KMS-11 (cell line): ENCODE measurements at regions not wholly inside any gene's neighbourhood (a gene's known extent, or its start where the extent isn't known, plus 50 kb on each side); places are given as distances from the start of the nearest gene placed in this dataset.

Experiments used
- H2AFZ ChIP-seq: fragments of 200-600 bp; sonication (generic); 2 replicates; pipeline ENCODE4 v1.6.1; 2016; ENCODE audit warnings: antibody characterized with exemption, mixed run types, low read depth
- H3K27ac ChIP-seq: fragments of 200-600 bp; sonication (generic); 2 replicates; pipeline ENCODE4 v1.6.1; 2016; ENCODE audit warnings: mild to moderate bottlenecking, mixed run types
- H3K27me3 ChIP-seq: fragments of 200-600 bp; sonication (generic); 2 replicates; pipeline ENCODE4 v1.6.1; 2017; ENCODE audit warnings: mild to moderate bottlenecking, low read depth, mixed run types, moderate library complexity; ENCODE audit not compliant: insufficient read depth
- H3K36me3 ChIP-seq: fragments of 200-600 bp; sonication (generic); 2 replicates; pipeline ENCODE4 v1.6.1; 2017; ENCODE audit warnings: mild to moderate bottlenecking, mixed run types; ENCODE audit not compliant: insufficient read depth
- H3K4me1 ChIP-seq: fragments of 200-600 bp; sonication (generic); 2 replicates; pipeline ENCODE4 v1.6.1; 2016; ENCODE audit warnings: mild to moderate bottlenecking, low read depth, mixed run types; ENCODE audit not compliant: poor library complexity, severe bottlenecking
- H3K4me2 ChIP-seq: fragments of 200-600 bp; sonication (generic); 2 replicates; pipeline ENCODE4 v1.7.0; 2016; ENCODE audit warnings: mild to moderate bottlenecking, mixed run types
- H3K4me3 ChIP-seq: fragments of 200-600 bp; sonication (generic); IDR thresholded peaks from 2 replicates; pipeline ENCODE4 v1.6.1; 2017; ENCODE audit warnings: low read depth, low read length, mixed read lengths; ENCODE audit not compliant: insufficient read depth
- H3K79me2 ChIP-seq: fragments of 200-600 bp; sonication (generic); 2 replicates; pipeline ENCODE4 v1.6.1; 2016; ENCODE audit warnings: low read depth, mixed run types; ENCODE audit not compliant: insufficient read depth
- H3K9ac ChIP-seq: fragments of 200-600 bp; sonication (generic); 2 replicates; pipeline ENCODE4 v1.6.1; 2016; ENCODE audit warnings: mild to moderate bottlenecking, mixed run types
- H4K20me1 ChIP-seq: fragments of 200-600 bp; sonication (generic); 2 replicates; pipeline ENCODE4 v1.6.1; 2016; ENCODE audit warnings: mild to moderate bottlenecking, mixed run types; ENCODE audit not compliant: insufficient read depth
- CTCF ChIP-seq: fragments of 200-600 bp; sonication (generic); conservative IDR thresholded peaks from 2 replicates; pipeline ENCODE4 v1.6.1; 2017; ENCODE audit warnings: low read depth, mild to moderate bottlenecking, antibody characterized with exemption, low read length, moderate library complexity, mixed read lengths

GRCh38 chr5:13034061-13034460 lies 910.4 kb downstream of the DNAH5 start:
- no peaks in the 10 kb centered on the region for H3K27me3 ChIP-seq
- no peak overlapping the region for H3K27ac ChIP-seq
- no peaks in the 10 kb centered on the region for H3K79me2 ChIP-seq
- no peak overlapping the region for H3K4me2 ChIP-seq
- H2AFZ ChIP-seq = no peak overlapping the region
- H3K4me1 ChIP-seq = no peaks in the 10 kb centered on the region
- no peaks in the 10 kb centered on the region for H3K36me3 ChIP-seq
- H3K9ac ChIP-seq = no peak overlapping the region
- no peak for TF ChIP-seq CTCF
- no peaks in the 10 kb centered on the region for H4K20me1 ChIP-seq
- no peak overlapping the region for H3K4me3 ChIP-seq

DNA sequence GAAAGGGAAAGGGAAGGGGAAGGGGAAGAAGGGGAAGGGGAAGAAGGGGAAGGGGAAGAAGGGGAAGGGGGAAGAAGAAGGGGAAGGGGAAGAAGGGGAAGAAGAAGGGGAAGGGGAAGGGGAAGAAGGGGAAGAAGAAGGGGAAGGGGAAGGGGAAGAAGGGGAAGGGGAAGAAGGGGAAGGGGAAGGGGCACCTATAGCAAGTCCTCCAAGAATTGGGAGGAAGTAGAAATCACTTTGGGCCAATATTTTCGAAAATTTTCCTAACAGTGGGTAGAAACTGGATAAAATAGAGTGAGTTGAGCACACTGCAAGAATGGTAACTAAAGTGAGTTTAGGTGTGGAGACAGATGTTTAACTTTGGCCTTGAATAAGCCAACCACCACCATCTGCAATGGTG lies 915.3 kb downstream of the DNAH5 start:
- Histone ChIP-seq H2AFZ (no peak overlapping the region), H3K4me2 (no peak overlapping the region), H3K4me3 (no peak overlapping the region), H4K20me1 (no peaks in the 10 kb centered on the region), H3K27me3 (no peaks in the 10 kb centered on the region), H3K27ac (no peak overlapping the region), H3K36me3 (no peaks in the 10 kb centered on the region), H3K79me2 (no peaks in the 10 kb centered on the region), H3K9ac (no peak overlapping the region), H3K4me1 (no peaks in the 10 kb centered on the region)
- TF ChIP-seq CTCF = no peak

DNA sequence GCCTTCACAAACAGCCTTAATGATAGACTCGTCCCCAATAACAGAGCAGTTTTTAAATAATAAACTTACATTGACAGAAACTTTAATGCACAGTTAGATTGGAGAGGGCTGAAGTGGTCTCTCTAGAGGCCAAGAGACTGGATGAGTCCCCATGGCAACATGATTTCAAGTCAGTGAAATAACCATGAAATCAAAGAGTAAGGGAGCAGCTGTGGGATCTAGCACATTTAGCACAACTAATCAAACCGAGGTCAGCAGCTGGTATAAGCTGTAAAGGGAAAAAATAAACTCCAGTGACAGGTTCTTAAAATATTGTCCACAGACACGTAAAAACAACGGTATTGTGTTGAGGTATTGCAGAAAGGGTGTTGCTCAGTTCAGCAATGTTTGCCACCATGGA lies 916.6 kb downstream of the DNAH5 start:
- Histone ChIP-seq H3K27ac (no peak overlapping the region), H2AFZ (no peak overlapping the region), H3K4me3 (no peak overlapping the region), H3K79me2 (no peaks in the 10 kb centered on the region), H3K9ac (no peak overlapping the region), H3K4me2 (no peak overlapping the region), H3K27me3 (no peaks in the 10 kb centered on the region), H4K20me1 (no peaks in the 10 kb centered on the region), H3K36me3 (no peaks in the 10 kb centered on the region), H3K4me1 (no peaks in the 10 kb centered on the region)
- TF ChIP-seq CTCF = no peak

DNA sequence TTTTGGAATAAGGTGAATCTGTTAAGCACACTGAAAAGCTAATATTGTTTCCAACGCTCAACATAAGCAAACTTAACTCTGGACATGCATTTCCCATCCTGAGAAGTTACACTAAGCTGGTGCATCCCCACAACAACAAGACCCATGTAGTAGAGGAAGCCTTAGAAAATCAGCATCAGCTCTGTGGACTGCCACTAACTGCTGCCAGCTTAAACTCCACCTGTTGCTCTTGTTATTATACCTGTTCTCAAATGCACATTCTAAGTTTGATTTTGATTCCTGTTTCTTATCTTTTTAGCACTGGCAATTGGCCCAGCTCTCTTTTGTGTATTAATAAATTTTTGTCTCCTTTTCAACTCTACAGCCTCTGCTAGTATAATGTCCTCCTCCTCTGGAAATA lies 924.8 kb downstream of the DNAH5 start:
- Histone ChIP-seq H3K79me2 (no peaks in the 10 kb centered on the region), H3K9ac (no peak overlapping the region), H3K4me1 (no peaks in the 10 kb centered on the region), H3K27me3 (no peaks in the 10 kb centered on the region), H4K20me1 (no peaks in the 10 kb centered on the region), H2AFZ (no peak overlapping the region), H3K4me2 (no peak overlapping the region), H3K36me3 (no peaks in the 10 kb centered on the region), H3K27ac (no peak overlapping the region), H3K4me3 (no peak overlapping the region)
- no peak for TF ChIP-seq CTCF

DNA sequence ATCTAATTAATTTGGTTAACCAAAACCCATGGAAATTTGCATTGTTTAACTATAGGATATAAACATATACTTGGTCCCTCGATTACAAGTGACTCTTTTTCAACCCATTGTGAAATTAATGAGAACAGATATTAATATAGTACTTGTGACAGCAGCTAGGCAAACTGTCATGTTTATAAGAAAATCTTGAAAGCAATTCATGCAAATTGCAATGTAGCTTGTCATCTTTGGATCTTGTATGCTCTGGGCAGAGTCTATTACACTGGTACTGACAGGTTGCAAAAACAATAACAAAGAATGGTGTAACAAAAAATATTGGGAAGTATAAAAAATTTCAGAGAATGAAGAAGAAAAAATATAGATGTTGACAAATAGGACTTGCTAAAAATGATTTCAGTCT lies 941.0 kb downstream of the DNAH5 start:
- Histone ChIP-seq H3K36me3 (no peaks in the 10 kb centered on the region), H3K79me2 (no peaks in the 10 kb centered on the region), H3K4me1 (no peaks in the 10 kb centered on the region), H3K27me3 (no peaks in the 10 kb centered on the region), H3K27ac (no peak overlapping the region), H3K4me3 (no peak overlapping the region), H3K9ac (no peak overlapping the region), H2AFZ (no peak overlapping the region), H4K20me1 (no peaks in the 10 kb centered on the region), H3K4me2 (no peak overlapping the region)
- TF ChIP-seq CTCF = no peak
